Hindlimb muscle (tissue), 1 donor: ENCODE measurements at regions not wholly inside any gene's neighbourhood (a gene's known extent, or its start where the extent isn't known, plus 50 kb on each side); places are given as distances from the start of the nearest gene placed in this dataset.

Source experiments
- DNase-seq: peaks from one replicate; pipeline ENCODE4 v3.0.0-alpha.2; 2013

DNA sequence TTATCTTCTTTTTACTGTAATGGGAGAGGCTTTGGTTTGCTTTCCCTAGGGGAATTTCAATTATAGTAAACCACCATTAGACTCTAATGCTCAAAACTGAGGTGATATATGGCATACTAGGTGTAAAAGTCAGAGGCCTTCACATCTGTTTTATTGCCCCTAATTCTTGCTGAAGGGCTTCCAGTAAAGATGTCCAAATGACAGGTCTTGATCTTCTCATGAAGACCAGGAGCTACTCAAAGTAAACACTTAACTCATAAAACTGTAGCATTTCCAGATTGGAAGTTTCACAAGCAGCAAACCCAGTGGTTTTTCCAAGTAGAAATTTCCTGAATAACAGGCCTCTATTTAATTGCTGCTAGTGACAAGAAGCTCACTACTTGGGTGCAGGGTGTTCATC is 286.8 kb downstream of the RBM43 start:
- no peak for DNase-seq

GRCh38 chr2:150974234-150974633 is 287.4 kb downstream of the RBM43 start:
- no peak for DNase-seq

DNA sequence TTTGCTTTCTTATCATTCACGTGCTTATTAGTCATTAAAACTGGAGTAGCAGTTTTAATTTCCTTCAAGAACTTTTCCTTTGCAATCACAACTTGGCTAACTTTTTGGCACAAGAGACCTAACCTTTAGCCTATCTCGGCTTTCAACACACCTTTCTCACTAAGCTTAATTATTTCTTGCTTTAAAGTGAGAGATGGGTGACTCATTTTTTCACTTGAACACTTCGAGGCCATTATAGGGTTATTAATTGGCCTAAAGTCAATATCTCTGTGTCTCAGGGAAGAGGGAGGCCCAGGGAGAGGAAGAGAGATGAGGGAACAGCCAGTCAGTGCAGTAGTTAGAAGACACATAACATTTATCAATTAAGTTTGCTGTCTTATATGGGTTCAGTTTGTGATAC is 289.8 kb downstream of the RBM43 start:
- no peak for DNase-seq

DNA sequence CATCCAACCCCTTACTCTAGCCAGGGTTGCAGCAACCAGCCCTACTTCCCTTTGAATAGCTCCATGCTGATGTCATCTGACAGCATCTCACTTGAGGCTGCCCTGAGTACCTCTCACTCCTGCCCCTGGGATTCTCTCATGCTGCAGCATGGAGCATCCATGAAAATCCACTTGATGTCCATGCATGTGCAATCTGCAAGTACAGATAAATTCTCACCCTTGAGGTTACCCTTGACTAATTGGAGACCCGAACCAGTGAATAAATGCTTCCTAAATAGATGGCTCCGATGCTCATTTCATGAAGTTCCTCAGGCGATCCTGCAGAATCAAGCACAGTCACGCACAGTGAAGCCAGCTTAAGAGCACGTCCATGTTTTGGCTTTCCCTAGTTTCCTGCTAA is 298.3 kb downstream of the RBM43 start:
- no peak for DNase-seq

- no peak for DNase-seq
Observed at GRCh38 chr2:150955231-150955630, 306.4 kb downstream of the RBM43 start.

- DNase-seq, result no peak
Observed at GRCh38 chr2:150946831-150947230, 314.8 kb downstream of the RBM43 start.

DNA sequence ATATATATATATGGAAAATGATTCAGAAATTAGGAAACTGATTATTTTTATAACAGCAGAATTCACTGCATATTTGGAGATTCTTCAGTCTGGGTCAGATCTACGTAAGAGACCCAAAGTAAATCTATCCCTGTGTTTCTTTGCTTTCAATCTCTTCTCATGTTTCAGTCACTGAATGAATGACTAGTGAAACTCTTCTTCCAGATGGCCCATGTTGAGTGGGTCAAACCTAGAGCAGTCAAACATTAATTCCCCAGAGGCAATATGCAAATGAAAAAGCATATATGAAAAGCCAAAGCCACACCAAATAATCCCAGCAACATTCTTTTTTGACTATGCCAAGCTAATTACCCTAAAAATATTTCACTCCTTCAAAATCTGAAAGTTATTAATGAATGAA is 317.3 kb downstream of the RBM43 start:
- no peak for DNase-seq

GRCh38 chr2:150939087-150939486 is 322.6 kb downstream of the RBM43 start:
- DNase-seq, result no peak

DNA sequence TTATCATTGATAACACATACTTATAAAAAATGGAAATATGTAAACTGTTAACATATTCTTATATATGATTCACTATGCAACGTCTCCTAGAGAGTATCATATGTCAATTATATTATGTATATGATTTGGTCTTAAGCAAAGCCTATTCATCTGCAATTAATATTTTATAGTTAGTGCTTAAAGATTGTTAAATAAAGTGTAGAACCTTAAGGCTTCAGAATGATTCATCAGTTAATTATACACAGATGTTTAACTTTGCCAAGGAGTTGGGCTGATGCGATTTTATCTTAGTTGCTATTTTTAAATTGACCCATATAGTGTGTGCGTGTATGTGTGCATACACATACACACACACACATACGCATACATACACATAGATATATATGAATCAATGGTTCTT is 323.1 kb downstream of the RBM43 start:
- no peak for DNase-seq

- DNase-seq, result no peak
Observed at GRCh38 chr2:150937030-150937429, 324.6 kb downstream of the RBM43 start.

GRCh38 chr2:150931451-150931850 is 330.2 kb downstream of the RBM43 start:
- no peak for DNase-seq

- DNase-seq, result no peak
Observed at GRCh38 chr2:150925611-150926010, 336.1 kb downstream of the RBM43 start.

DNA sequence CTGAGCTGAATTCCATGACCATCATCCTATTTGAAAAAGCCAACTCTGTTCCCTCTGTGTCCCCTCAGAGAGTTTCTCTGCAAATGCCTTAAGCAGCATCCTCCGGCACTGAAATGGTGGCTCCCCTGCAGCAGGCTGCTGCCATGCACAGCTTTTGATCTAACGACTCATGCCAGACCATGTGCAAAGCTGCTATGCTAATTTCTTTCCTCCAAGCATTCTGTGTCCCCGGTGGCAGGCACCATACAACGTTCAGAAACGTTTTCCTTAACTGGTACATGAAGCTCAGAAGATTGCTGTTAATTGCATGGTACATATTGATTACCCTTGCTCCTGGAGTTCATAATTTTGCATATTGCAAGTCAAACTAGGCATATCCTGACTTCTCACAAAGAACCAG is 336.8 kb downstream of the RBM43 start:
- DNase-seq, result no peak

- no peak for DNase-seq
Observed at GRCh38 chr2:150919901-150920300, 341.8 kb downstream of the RBM43 start.

- DNase-seq, result no peak
Observed at GRCh38 chr2:150917961-150918713, 343.5 kb downstream of the RBM43 start.

DNA sequence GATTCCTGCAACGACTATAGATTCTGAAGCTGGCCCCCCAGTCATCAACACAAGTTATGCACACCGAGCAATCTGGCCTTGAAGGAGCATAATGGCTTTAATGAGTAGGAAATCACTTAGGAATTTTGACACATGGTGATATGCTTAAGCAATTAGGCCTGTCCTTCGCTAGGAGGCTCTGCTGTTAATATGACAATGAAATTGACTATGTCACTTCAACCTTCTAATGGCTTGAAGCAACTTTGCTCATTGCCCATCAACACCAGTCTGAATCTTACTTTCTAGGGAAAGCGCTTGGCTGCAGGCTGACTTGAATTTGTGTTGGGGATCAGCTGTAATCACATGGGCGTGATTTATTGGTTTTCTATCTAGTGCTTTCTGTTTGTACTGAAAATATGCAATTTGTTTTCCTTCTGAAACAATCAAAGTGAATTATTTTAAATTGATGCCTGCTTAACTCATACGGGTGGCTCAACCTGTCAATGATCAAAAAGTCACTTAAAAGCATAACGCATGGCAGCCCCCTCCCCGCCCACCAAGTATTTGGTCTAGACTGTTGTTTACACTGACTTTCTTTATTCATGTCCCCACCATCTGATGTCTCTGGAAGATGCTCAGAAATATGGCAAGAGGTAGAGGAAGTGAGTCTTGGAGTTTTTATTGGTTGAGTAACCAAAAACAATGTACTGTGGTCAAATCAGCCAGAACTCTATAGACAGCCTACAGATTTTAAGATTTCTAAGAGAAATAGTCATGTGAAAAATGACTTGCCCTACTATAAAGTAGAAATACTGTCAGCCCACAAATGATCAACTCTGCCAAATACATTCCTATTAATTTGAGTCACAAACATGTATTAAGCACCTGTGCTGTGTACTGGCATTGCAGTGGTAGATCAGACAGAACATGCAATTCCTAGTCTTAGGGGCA is 344.9 kb downstream of the RBM43 start:
- DNase-seq, result no peak

DNA sequence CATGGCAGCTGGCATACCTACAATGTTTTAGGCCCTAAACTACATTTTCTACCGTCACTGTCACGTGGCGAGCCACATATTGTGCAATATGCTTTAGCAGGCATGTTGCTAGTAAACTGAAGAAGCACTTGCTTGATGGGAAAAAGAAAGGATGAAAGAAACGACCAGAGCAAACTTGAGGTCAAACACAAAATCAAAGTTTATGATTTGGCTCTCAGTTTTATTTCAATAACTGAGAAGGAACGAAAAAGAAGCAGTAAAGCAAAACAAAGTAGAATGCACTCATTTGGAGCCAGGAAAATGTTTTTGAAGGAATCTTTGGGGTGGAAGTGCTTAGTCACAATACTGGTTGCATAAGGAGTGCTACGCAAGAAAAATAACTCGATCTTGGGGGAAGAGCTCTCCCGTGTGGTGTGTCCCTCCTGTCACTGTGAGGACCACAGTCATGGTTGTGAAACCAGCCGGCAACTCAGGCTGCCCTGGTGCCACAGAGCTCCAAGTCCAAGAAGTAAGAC is 349.8 kb downstream of the RBM43 start:
- DNase-seq, result peak; percentile 66

GRCh38 chr2:150909613-150910012 is 352.1 kb downstream of the RBM43 start:
- DNase-seq, result no peak

DNA sequence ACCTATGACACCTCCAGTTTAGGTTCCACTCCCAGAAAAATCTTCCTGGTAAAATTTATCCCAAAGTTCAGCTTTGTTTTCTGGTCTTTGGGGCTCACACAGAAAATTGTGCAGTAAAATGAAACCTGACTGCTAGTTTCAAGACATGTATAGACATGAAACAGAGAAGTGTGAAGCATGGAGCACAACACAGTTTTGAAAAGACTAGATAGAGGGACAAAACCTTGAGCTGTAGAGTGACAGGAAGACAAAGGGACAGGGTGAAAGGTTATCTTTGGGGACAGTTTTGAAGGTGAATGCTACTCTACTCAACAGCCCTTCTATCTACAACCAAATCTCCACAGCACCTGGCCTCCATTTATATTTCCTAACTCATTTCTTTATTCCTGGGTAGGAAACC is 352.6 kb downstream of the RBM43 start:
- no peak for DNase-seq

GRCh38 chr2:150907466-150907865 is 354.2 kb downstream of the RBM43 start:
- no peak for DNase-seq

DNA sequence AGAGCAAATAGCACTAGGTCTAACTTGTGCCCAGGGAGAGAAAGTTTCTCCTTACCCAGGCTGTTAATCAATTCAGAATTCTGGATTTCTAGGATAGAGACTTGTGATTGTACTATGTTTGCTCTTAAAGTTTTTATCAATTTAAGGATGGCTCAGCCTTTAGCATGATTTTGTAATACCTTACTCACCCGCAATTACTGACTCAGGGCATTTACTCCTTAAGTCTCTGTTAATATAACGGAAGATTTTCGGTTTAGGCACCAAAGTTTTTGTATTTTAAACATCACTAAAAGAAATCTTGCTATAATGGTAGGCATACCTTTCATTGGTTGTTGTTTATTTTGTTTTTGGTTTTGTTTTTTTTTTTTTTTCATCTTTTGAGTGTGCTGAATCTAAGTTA is 358.2 kb downstream of the RBM43 start:
- DNase-seq, result no peak

DNA sequence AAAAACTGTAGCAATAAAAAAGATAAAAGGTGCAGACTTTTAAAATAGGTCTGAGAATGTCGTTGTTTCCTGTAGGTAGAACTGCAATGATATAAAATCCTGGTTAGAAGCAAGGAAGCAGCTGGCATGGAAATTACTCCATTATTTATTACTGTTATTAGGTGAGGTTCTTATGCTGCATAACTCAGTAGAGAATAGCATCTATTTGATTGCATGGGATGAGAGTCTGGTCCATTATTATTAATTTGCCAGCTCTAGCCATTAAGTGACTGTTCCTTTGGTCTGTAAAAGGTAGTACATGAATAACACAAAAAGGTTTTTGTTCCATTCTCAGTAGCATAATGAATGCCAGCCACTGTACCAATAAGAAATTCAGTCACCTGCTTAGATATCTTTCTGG is 358.6 kb downstream of the RBM43 start:
- DNase-seq, result no peak

GRCh38 chr2:150900913-150901312 is 360.8 kb downstream of the RBM43 start:
- no peak for DNase-seq

- DNase-seq, result no peak
Observed at GRCh38 chr2:150895968-150896367, 365.7 kb downstream of the RBM43 start.
